HepG2 (cell line): ENCODE measurements at regions not wholly inside any gene's neighbourhood (a gene's known extent, or its start where the extent isn't known, plus 50 kb on each side); places are given as distances from the start of the nearest gene placed in this dataset.

Experiments used
- ATAC-seq: fragments of 200-7000 bp; cut with Tn5 transposase; 3 replicates; pipeline ENCODE4 v1.9.1; 2020; ENCODE audit warnings: mild to moderate bottlenecking, moderate library complexity
- BruUV-seq: library from RNA; stranded (reverse); fragments of 400-500 nt; replicated peaks from 2 replicates; lab custom pipeline; 2021; lab: Mats Ljungman, UMichigan
- CTCF ChIA-PET: fragments of 300-600 bp; formaldehyde crosslinking; extraction: SDS; loops from one replicate; lab custom pipeline; 2021; ENCODE audit warnings: low total read pairs, inconsistent platforms, low intra/inter-chr PET ratio; lab: Yijun Ruan, JAX
- POLR2A ChIA-PET: fragments of 350-600 bp; sonication (Branson Sonifier 250); formaldehyde crosslinking; loops from one replicate; lab custom pipeline; 2020; ENCODE audit warnings: antibody characterized with exemption, inconsistent platforms; lab: Yijun Ruan, JAX
- DNase-seq: peaks from one replicate; pipeline ENCODE4 v3.0.0-alpha.2; 2015; ENCODE audit warnings: low spot score
- FAIRE-seq: peaks from 3 replicates; lab custom pipeline; 2011; peaks lifted over from hg19 to GRCh38; lab: Jason Lieb, UNC
- H2AFZ ChIP-seq: one replicate; pipeline ENCODE4 v1.6.1; 2011; ENCODE audit warnings: low read length, inconsistent platforms
- H3K27ac ChIP-seq: fragments of 300-600 bp; 3 replicates; pipeline ENCODE4 v1.8.0; 2011; ENCODE audit warnings: mixed run types, mild to moderate bottlenecking, mixed read lengths, low read length, inconsistent platforms; ENCODE audit not compliant: insufficient read depth; ENCODE audit errors: extremely low read length
- H3K27me3 ChIP-seq, 2 experiments: fragments of 200-600 bp in 1 of 2; 2 replicates in 1 of 2; 3 replicates in 1 of 2; pipeline versions ENCODE4 v1.6.0 to v1.8.0; 2011; ENCODE audit warnings: low read length in 2 of 2, mild to moderate bottlenecking in 2 of 2, moderate library complexity in 2 of 2, inconsistent platforms in 1 of 2; ENCODE audit not compliant: insufficient read depth in 2 of 2, control insufficient read depth in 1 of 2
- H3K36me3 ChIP-seq, 2 experiments: fragments of 200-600 bp in 1 of 2; replicated peaks in 1 of 2; 2 replicates in 1 of 2; 3 replicates in 1 of 2; pipeline versions ENCODE4 v1.5.1 to v1.8.0; 2011; ENCODE audit warnings: low read length in 2 of 2, inconsistent platforms in 1 of 2; ENCODE audit not compliant: insufficient read depth in 2 of 2, control insufficient read depth in 1 of 2
- H3K4me1 ChIP-seq: 2 replicates; pipeline ENCODE4 v1.5.1; 2012; ENCODE audit warnings: low read length, inconsistent platforms; ENCODE audit not compliant: insufficient read depth
- H3K4me2 ChIP-seq: 2 replicates; pipeline ENCODE4 v1.6.0; 2011; ENCODE audit warnings: low read depth, low read length, inconsistent platforms
- H3K4me3 ChIP-seq, 3 experiments: fragments of 200-600 bp in 1 of 3; sonication (generic), shearing (Covaris generic) in 1 of 3; replicated peaks in 1 of 3; 2 replicates each; pipeline ENCODE4 v1.5.1; 2011 to 2016; ENCODE audit warnings: low read length in 3 of 3, inconsistent platforms in 2 of 3, low read depth in 2 of 3, mild to moderate bottlenecking in 2 of 3, control low read depth in 1 of 3, mixed read lengths in 1 of 3; ENCODE audit not compliant: insufficient read depth in 1 of 3
- H3K79me2 ChIP-seq: one replicate; pipeline ENCODE4 v1.6.1; 2011; ENCODE audit warnings: low read length, inconsistent platforms; ENCODE audit not compliant: insufficient read depth
- H3K9ac ChIP-seq: 2 replicates; pipeline ENCODE4 v1.6.0; 2011; ENCODE audit warnings: mild to moderate bottlenecking, low read depth, low read length, inconsistent platforms; ENCODE audit not compliant: insufficient read depth
- H3K9me3 ChIP-seq: 2 replicates; pipeline ENCODE4 v1.5.1; 2012; ENCODE audit warnings: mild to moderate bottlenecking, low read length
- H4K20me1 ChIP-seq: 2 replicates; pipeline ENCODE4 v1.6.0; 2011; ENCODE audit warnings: inconsistent platforms, mild to moderate bottlenecking, low read length, moderate library complexity; ENCODE audit not compliant: insufficient read depth
- ATF7 ChIP-seq, 2 experiments: fragments of 450-650 bp in 1 of 2; sonication (generic) in 1 of 2; formaldehyde crosslinking in 1 of 2; IDR thresholded peaks; 2 replicates each; pipeline versions ENCODE4 v1.4.0 to v1.6.1; 2016 to 2020; ENCODE audit warnings: antibody characterized with exemption in 1 of 2, mild to moderate bottlenecking in 1 of 2, missing genetic modification reagents in 1 of 2
- BRCA1 ChIP-seq: sonication (generic); formaldehyde crosslinking; IDR thresholded peaks from 2 replicates; pipeline ENCODE4 v1.4.0; 2020; ENCODE audit warnings: missing genetic modification reagents
- CREB1 ChIP-seq, 2 experiments: fragments of 450-650 bp in 1 of 2; IDR thresholded peaks; 2 replicates each; pipeline ENCODE4 v1.6.1; 2016 to 2017; ENCODE audit warnings: control low read depth in 1 of 2, mild to moderate bottlenecking in 1 of 2, missing compliant biosample characterization in 1 of 2, missing genetic modification characterization in 1 of 2
- HNRNPLL ChIP-seq: fragments of 200-400 bp; formaldehyde crosslinking; IDR thresholded peaks from 2 replicates; pipeline ENCODE4 v1.6.1; 2017; ENCODE audit warnings: mild to moderate bottlenecking, low read depth, low read length; ENCODE audit not compliant: poor library complexity, severe bottlenecking
- MEF2D ChIP-seq: sonication (generic); formaldehyde crosslinking; IDR thresholded peaks from 2 replicates; pipeline ENCODE4 v1.5.1; 2020; ENCODE audit warnings: mild to moderate bottlenecking, missing genetic modification reagents
- NR1H2 ChIP-seq: sonication (generic); formaldehyde crosslinking; IDR thresholded peaks from 2 replicates; pipeline ENCODE4 v1.8.1; 2022; ENCODE audit warnings: low read depth, missing genetic modification reagents, borderline replicate concordance
- TCF7 ChIP-seq: sonication (generic); IDR thresholded peaks from 2 replicates; pipeline ENCODE4 v1.6.1; 2016; ENCODE audit warnings: antibody characterized with exemption, low read depth
- TSC22D2 ChIP-seq: sonication (generic); formaldehyde crosslinking; IDR thresholded peaks from 2 replicates; pipeline ENCODE4 v1.5.1; 2020; ENCODE audit warnings: missing genetic modification reagents, mild to moderate bottlenecking, borderline replicate concordance
- ZBTB42 ChIP-seq: sonication (generic); formaldehyde crosslinking; IDR thresholded peaks from 2 replicates; pipeline ENCODE4 v1.5.0; 2020; ENCODE audit warnings: mild to moderate bottlenecking, missing genetic modification reagents
- ZNF546 ChIP-seq: sonication (generic); formaldehyde crosslinking; conservative IDR thresholded peaks from 2 replicates; pipeline ENCODE4 v1.8.1; 2023; ENCODE audit warnings: mild to moderate bottlenecking, missing genetic modification reagents
- ZNF841 ChIP-seq: sonication (generic); formaldehyde crosslinking; IDR thresholded peaks from 2 replicates; pipeline ENCODE4 v1.8.1; 2023; ENCODE audit warnings: missing genetic modification reagents, borderline replicate concordance
- ZSCAN9 ChIP-seq: IDR thresholded peaks from 2 replicates; pipeline ENCODE4 v1.6.1; 2016; ENCODE audit warnings: borderline replicate concordance
- WGBS: methylation state at CpG from one replicate; pipeline ENCODE4 v1.1.6; 2017; ENCODE audit warnings: low lambda C conversion rate; 5-methylcytosine and 5-hydroxymethylcytosine counted together
- in situ Hi-C: cut with HindIII; loops from 2 replicates; pipeline ENCODE4 v1.10.0; 2017; ENCODE audit warnings: low pct_unique_long_range_greater_than_20kb; ENCODE audit not compliant: extremely low pct_ligation_motif_present
- intact Hi-C: fragments of 100-400 bp; cut with micrococcal nuclease; formaldehyde crosslinking; loops from one replicate; pipeline ENCODE4 v1.10.0; 2022; ENCODE audit not compliant: unreplicated experiment
- TF ChIP-seq, protein P1 (sequence below): sonication (generic); formaldehyde crosslinking; IDR thresholded peaks from 2 replicates; pipeline ENCODE4 v1.8.0; 2022; ENCODE audit warnings: mild to moderate bottlenecking, missing genetic modification reagents, moderate library complexity
- TF ChIP-seq, protein P2 (sequence below): sonication (generic); formaldehyde crosslinking; IDR thresholded peaks from 2 replicates; pipeline ENCODE4 v1.4.0; 2020; ENCODE audit warnings: missing genetic modification reagents, borderline replicate concordance
- TF ChIP-seq, protein P3 (sequence below): sonication (generic); formaldehyde crosslinking; IDR thresholded peaks from 2 replicates; pipeline ENCODE4 v1.4.0; 2020; ENCODE audit warnings: missing genetic modification reagents, low read depth, mild to moderate bottlenecking, borderline replicate concordance

DNA sequence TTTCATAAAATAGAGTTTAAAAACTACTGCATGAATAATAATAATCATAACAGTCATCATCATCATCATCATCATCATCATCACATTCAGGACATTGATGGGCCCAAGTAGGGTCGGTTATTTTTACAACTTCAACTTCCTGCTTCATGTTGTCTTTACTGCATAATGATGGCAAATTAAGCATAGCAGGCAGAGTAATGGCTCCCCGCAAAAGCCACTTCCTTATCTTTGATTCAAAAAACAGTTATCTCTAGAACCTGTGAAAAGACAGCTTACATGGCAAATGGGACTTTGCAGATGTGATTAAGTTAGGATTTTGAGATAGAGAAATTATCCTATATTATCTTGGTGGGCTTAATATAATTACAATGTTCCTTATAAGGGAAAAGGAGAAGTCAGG lies 792.9 kb downstream of the LIG4 start:
- no peaks in the 10 kb centered on the region; a peak in 1 of 5 replicates for H3K27me3 ChIP-seq
- H4K20me1 ChIP-seq, result no peaks in the 10 kb centered on the region
- no peak for DNase-seq
- no peak overlapping the region for H3K9ac ChIP-seq
- H3K4me3 ChIP-seq, result no peak overlapping the region
- H3K79me2 ChIP-seq, result no peaks in the 10 kb centered on the region
- POLR2A ChIA-PET, result no interaction called here
- CTCF ChIA-PET, result no interaction called here
- in situ Hi-C loops, result no loop called here
- FAIRE-seq, result no peak
- no TSS peak for BruUV-seq
- intact Hi-C loops, result no loop called here
- no peak for ATAC-seq
- 25% methylated on average over 2 of the region's 2 CpGs for WGBS
- H3K36me3 ChIP-seq, result no peaks in the 10 kb centered on the region
- H3K4me1 ChIP-seq, result no peaks in the 10 kb centered on the region
- H3K9me3 ChIP-seq, result 0 out of 2 replicates have a peak, but pooled peaks cover 4% of the 10 kb centered on the region
- H2AFZ ChIP-seq, result no peak overlapping the region
- no peak overlapping the region for H3K4me2 ChIP-seq
- TF ChIP-seq ATF7 (IDR thresholded peaks at IDR 0.05) (no peak), ATF7 (CRISPR knock-in tag; IDR thresholded peaks at IDR 0.05) (no peak), MEF2D (CRISPR knock-in tag) (no peak), CREB1 (IDR thresholded peaks at IDR 0.05) (peak; percentile 62), CREB1 (CRISPR knock-in tag; IDR thresholded peaks at IDR 0.05) (no peak), TCF7 (no peak)
- H3K27ac ChIP-seq, result no peak overlapping the region

DNA sequence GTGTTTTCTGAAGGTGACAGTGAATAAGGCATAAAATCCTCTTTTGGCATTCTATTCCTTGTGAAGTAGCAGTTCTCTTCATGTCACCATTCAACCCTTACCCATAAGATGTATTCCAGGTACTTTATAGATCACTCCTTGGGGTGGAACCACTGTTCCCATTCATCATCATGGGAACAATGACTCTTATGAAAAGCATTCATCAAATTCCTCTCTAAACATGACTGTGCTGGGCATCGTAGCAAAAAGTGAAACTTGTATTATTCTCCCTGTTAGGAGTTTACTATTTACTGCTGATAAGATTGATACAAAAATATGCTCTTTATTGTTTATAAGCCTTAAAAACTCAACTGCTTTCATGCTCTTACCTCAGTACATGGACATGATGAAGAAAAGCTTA lies 793.4 kb downstream of the LIG4 start:
- H3K36me3 ChIP-seq, result no peaks in the 10 kb centered on the region
- ATAC-seq, result no peak
- BruUV-seq, result no TSS peak
- no peaks in the 10 kb centered on the region for H3K4me1 ChIP-seq
- H3K4me2 ChIP-seq, result no peak overlapping the region
- H2AFZ ChIP-seq, result no peak overlapping the region
- no peak overlapping the region for H3K9ac ChIP-seq
- no peak overlapping the region for H3K4me3 ChIP-seq
- CTCF ChIA-PET, result no interaction called here
- H3K27me3 ChIP-seq, result no peaks in the 10 kb centered on the region; a peak in 1 of 5 replicates
- intact Hi-C loops, result no loop called here
- H3K27ac ChIP-seq, result no peak overlapping the region
- WGBS, result 5% methylated on average over 1 of the region's 1 CpG
- FAIRE-seq, result no peak
- no peaks in the 10 kb centered on the region for H3K79me2 ChIP-seq
- H3K9me3 ChIP-seq, result 0 out of 2 replicates have a peak, but pooled peaks cover 4% of the 10 kb centered on the region
- POLR2A ChIA-PET, result no interaction called here
- in situ Hi-C loops, result no loop called here
- H4K20me1 ChIP-seq, result no peaks in the 10 kb centered on the region
- no peak for DNase-seq
- no peak for TF ChIP-seq HNRNPLL
- no peak for TF ChIP-seq ZNF841 (CRISPR knock-in tag)
- TF ChIP-seq TSC22D2 (CRISPR knock-in tag), result no peak
- TF ChIP-seq, protein P1, sequence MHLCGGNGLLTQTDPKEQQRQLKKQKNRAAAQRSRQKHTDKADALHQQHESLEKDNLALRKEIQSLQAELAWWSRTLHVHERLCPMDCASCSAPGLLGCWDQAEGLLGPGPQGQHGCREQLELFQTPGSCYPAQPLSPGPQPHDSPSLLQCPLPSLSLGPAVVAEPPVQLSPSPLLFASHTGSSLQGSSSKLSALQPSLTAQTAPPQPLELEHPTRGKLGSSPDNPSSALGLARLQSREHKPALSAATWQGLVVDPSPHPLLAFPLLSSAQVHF (CRISPR knock-in tag), result no peak
- no peak for TF ChIP-seq ZBTB42
- no peak for TF ChIP-seq ZSCAN9 (CRISPR knock-in tag)
- TF ChIP-seq, protein P2, sequence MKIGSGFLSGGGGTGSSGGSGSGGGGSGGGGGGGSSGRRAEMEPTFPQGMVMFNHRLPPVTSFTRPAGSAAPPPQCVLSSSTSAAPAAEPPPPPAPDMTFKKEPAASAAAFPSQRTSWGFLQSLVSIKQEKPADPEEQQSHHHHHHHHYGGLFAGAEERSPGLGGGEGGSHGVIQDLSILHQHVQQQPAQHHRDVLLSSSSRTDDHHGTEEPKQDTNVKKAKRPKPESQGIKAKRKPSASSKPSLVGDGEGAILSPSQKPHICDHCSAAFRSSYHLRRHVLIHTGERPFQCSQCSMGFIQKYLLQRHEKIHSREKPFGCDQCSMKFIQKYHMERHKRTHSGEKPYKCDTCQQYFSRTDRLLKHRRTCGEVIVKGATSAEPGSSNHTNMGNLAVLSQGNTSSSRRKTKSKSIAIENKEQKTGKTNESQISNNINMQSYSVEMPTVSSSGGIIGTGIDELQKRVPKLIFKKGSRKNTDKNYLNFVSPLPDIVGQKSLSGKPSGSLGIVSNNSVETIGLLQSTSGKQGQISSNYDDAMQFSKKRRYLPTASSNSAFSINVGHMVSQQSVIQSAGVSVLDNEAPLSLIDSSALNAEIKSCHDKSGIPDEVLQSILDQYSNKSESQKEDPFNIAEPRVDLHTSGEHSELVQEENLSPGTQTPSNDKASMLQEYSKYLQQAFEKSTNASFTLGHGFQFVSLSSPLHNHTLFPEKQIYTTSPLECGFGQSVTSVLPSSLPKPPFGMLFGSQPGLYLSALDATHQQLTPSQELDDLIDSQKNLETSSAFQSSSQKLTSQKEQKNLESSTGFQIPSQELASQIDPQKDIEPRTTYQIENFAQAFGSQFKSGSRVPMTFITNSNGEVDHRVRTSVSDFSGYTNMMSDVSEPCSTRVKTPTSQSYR (CRISPR knock-in tag), result no peak
- no peak for TF ChIP-seq NR1H2 (CRISPR knock-in tag)
- TF ChIP-seq ZNF546 (CRISPR knock-in tag), result no peak
- TF ChIP-seq, protein P3, sequence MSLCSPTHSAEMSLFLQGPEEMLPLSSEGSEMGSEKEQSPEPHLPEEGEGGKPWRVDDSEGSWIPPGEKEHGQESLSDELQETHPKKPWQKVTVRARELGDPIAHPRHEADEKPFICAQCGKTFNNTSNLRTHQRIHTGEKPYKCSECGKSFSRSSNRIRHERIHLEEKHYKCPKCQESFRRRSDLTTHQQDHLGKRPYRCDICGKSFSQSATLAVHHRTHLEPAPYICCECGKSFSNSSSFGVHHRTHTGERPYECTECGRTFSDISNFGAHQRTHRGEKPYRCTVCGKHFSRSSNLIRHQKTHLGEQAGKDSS, result no peak
- no peak for TF ChIP-seq BRCA1 (CRISPR knock-in tag)
